Activated CD8-positive, alpha-beta memory T cell treated with anti-CD3 and anti-CD28 coated beads for 36 hours (primary cell): ENCODE measurements at regions not wholly inside any gene's neighbourhood (a gene's known extent, or its start where the extent isn't known, plus 50 kb on each side); places are given as distances from the start of the nearest gene placed in this dataset.

Experiments
- CTCF ChIA-PET: fragments of 350-600 bp; sonication (Branson Sonifier 250); formaldehyde crosslinking; loops from one replicate; lab custom pipeline; 2021; ENCODE audit warnings: antibody characterized with exemption; lab: Charles Lee
- POLR2A ChIA-PET: fragments of 350-600 bp; sonication (Branson Sonifier 250); formaldehyde crosslinking; loops from one replicate; lab custom pipeline; 2021; ENCODE audit warnings: antibody characterized with exemption; lab: Charles Lee

DNA sequence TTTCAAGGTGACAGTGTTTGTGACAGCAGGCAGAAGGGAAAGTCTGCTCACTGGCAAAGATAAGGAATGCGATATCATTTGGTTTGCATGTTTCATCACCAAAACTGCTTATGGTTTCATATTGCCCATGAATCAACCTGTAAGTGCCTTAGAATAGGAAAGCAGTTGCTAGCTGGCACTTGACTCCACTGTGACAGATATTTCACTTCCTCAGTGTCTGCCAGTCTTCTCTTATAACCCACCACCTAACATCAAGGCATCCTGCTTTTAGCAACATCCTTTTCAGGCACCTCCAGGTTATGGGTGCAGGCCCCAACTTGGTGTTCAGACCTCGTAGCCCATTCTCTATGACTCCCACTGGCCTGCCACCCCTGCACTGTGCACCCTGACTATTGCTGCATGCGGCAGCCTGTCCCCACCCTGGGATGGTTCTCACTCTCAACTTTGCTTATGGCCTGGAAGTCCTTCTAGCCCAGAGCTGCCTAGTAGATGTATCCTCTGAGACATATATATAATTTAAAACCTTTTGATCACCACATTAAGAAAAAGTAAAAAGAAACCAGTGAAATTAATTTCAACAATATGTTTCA lies 154.4 kb upstream of the RARB start:
- CTCF ChIA-PET = no interaction called here

DNA sequence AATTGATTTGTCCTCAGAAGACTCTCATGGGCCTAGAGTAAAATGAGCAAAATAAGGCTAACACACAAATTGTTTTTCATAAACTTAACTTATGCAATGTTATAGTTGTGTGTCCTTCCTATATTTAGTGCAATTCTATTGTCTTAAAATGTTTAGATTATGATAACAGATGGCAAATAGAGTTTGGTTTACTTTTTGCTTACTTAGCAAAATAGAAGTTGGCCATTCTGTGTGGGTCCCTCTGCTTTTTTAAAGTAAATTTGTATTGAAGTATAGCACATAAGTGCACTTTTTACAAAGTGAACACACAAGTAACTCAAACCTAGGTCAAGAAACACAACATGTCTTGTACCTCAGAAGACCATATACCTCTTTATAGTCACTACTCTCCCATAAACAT lies 150.6 kb upstream of the RARB start:
- CTCF ChIA-PET = no interaction called here
- POLR2A ChIA-PET = no interaction called here

More for the DNA sequence above, 154.4 kb upstream of the RARB start:
- POLR2A ChIA-PET = no interaction called here

- POLR2A ChIA-PET = no interaction called here
- CTCF ChIA-PET = no interaction called here
These were observed 146.9 kb upstream of the RARB start for GRCh38 chr3:25281041-25281731.

DNA sequence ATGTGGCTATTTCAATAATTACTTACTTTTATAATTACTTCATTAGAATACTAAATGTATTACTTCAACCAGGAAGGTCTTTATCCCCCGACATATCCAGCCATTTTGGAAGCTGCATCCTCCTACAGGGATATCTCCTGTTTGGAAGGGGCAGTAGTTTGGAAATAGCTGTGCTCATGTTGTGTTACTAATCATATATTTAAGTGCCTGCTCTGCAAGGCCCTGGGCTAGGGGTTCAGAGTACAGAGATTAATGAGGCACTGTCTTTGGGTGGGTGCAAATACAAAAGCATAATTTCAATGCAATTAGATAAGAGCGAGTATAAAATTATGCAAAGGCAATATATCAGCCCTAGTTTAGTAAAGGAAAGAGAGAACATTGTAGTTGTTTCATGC lies 146.3 kb upstream of the RARB start:
- ChIA-PET CTCF (no interaction called here), POLR2A (no interaction called here)

DNA sequence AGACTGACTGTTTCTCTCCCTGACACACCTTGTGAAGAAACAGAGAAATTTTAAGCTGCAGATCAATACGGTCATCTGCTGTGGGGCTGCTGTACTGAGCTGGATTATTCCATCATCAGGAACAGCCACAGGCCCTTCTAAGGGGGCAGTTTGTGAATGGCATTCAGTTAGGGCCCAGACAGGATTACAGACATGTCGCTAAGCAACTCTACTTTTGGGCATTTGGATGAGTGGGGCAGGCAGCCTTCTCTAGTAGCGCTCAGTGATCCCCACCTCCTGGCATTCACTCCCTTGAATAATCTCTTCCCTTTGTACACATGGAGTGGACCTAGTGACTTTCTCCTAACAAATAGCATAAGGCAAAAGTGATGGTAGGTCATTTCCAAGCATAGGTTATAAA lies 144.4 kb upstream of the RARB start:
- ChIA-PET CTCF (no interaction called here), POLR2A (no interaction called here)

DNA sequence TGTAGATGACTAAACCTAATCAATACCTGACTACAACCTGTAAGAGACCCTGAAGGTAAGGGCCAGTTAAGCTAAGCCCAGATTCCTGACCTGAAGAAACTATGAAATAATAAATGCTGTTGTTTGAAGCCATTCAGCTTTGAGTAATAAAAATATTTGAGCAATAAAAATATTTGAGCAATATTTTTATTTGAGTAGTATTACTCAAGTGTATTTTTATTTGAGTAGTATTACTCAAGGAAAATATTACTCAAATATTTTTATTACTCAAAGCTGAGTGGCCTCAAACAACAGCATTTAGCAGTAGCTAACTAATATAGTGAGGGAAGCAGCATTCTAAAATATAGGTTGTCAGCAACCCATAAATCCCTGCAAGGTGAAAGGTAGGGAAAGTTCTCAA lies 143.8 kb upstream of the RARB start:
- CTCF ChIA-PET = no interaction called here
- POLR2A ChIA-PET = no interaction called here

DNA sequence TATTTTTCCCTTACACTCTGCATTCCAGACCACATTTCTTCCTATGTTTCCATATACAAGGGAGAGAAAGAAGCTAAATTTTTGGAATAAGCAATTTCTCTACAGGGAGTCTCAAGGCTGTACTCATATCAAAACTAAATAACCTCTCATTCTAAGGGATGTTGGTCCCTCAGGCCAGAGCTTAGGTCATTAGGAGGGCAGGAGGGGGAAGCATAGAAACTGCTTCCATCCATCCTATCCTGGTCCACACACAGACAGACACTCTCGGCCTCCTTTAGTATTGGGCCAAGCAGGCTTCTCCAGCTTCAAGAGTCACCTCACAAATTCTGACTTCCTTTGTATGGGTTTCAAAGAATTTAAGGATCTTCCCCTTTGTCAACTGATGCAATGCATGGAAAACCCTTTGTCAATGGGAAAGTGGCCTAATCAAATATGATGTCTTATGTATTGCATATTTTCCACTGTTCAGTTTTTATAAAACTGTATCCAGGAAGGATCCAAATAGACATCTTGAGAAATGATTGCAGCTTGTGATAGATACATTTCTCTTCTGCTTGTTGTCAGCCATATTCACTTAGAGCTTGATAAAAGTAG lies 140.7 kb upstream of the RARB start:
- ChIA-PET CTCF (no interaction called here), POLR2A (no interaction called here)

DNA sequence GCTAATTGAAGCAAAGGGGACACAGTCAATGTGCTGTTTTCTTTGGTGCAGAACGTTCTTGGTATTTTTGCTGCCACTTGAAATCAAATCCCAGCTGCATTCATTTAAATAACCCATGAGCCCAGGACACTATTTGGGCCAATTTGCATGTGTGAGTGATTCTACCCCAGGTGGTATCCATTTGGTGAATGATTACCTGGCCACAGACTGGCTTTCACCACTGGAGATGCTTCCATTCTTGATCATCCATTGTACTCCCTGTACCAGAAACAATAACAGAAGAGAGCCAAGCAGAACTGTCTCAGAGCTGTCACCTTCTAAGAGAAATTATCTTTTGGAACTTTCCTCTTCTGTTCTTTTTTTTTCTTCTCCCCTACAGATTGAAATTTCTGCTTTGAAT lies 139.7 kb upstream of the RARB start:
- ChIA-PET POLR2A (no interaction called here), CTCF (no interaction called here)

DNA sequence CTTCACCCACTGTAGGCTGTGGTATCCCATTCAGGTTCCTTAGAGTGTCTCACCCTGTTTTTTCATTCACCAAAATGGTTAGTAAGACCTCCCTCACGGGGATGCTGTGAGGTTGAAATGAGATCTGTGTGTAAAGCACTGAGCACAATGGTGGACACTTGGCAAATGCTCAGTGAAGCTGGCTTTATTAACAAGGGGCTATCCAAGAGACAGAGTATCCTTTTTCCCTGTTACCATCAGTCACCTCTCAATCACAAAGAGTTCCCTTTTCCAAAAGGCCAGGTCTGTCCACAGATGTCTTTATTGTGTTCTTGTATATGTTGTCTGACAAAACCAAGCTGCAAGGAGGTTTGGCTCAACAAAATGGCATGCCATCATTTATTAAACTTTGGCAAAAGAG lies 138.9 kb upstream of the RARB start:
- ChIA-PET CTCF (no interaction called here), POLR2A (no interaction called here)

- ChIA-PET POLR2A (no interaction called here), CTCF (no interaction called here)
These were observed 138.4 kb upstream of the RARB start for GRCh38 chr3:25289663-25290062.

GRCh38 chr3:25291481-25291905 lies 136.6 kb upstream of the RARB start:
- POLR2A ChIA-PET = no interaction called here
- CTCF ChIA-PET = interaction anchor here (0.7 kb wide), 1 partner anchor 119 kb away, joined by 3 read pairs; no protein-coding TSS in a partner anchor

- CTCF ChIA-PET = interaction anchor here (0.7 kb wide), 1 partner anchor 119 kb away, joined by 3 read pairs; no protein-coding TSS in a partner anchor
These were observed 136.0 kb upstream of the RARB start for GRCh38 chr3:25292036-25292435.

GRCh38 chr3:25292595-25292994 lies 135.5 kb upstream of the RARB start:
- ChIA-PET POLR2A (no interaction called here), CTCF (interaction anchor here (0.7 kb wide), 1 partner anchor 932 kb away, joined by 3 read pairs; no protein-coding TSS in a partner anchor)

More at GRCh38 chr3:25292036-25292435, 136.0 kb upstream of the RARB start:
- POLR2A ChIA-PET = no interaction called here

- POLR2A ChIA-PET = no interaction called here
- CTCF ChIA-PET = no interaction called here
These were observed 134.3 kb upstream of the RARB start for GRCh38 chr3:25293736-25294135.

DNA sequence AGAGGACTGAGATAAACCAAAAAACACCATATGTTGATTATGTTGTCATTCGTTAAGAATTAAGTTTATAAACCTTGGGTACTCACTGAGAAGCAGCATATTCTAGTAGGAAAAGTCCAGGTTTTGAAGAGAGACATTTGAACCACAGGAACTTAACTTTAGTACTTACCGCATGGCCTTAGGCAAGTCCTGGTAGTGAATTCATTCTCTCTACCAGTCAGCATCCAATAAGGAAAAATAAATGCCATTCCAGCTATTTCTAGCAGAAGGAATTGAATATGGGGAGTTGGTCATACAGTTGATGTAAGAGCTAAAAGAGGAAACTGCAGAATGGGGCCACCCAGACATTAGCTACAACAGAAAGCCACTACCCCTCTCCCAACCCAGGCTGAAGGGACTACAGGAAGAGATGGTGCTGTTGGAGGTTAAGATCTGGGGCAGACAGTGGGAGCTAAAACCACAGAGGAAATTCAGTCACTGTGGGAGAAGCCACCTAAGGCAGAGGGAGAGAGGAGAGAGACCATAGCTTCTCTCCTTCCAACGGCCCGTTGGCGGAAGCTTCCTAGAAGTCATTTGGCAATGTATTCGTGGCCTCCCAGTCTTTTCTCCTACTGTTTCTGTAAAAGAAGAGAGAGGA lies 133.8 kb upstream of the RARB start:
- POLR2A ChIA-PET = no interaction called here

GRCh38 chr3:25297667-25298585 lies 130.1 kb upstream of the RARB start:
- ChIA-PET CTCF (no interaction called here), POLR2A (interaction anchor here (0.6 kb wide), 1 partner anchor 469 kb away, joined by 4 read pairs; no protein-coding TSS in a partner anchor)

More for the DNA sequence above, 133.8 kb upstream of the RARB start:
- CTCF ChIA-PET = no interaction called here

- ChIA-PET CTCF (no interaction called here), POLR2A (no interaction called here)
These were observed 127.9 kb upstream of the RARB start for GRCh38 chr3:25300141-25300540.

DNA sequence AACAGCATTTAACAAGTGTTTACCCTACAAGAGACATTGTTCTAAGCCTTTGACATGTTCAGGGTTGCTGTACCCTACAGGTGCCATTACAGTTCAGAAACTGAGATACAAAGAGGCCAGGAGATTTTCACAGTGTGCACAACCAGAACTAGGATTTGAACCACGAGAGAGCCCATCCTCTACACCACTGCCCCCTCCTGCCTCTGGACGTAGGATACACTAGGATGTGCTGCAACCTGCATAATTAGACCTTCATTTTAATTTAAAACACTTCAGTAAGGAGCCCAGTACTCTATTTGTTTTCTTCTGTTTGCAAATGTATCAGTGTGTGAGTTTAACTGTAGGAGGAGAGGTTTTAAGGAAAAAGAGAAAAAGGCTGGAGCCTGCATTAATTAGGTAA lies 123.1 kb upstream of the RARB start:
- POLR2A ChIA-PET = no interaction called here
- CTCF ChIA-PET = no interaction called here

DNA sequence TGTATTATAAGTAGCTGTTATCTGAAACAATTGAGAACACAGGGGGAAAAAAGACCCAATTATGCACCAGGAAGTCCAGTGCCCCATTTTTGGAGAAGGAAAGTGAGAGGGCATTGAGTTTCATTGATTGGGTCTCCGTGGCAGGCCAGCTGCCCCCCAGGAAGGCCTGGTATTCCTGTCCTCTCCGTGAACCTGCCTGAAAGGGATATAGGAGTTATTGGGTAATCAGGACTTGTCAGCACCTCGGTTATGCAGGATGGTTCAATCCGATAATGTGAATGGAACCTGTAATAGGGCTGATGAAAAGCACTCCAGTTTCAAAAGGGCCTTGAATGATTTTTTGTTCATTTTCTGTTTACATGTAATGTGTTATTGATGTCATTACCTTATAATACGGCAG lies 122.0 kb upstream of the RARB start:
- ChIA-PET CTCF (no interaction called here), POLR2A (no interaction called here)
